ENCODE measurements at regions not wholly inside any gene's neighbourhood (a gene's known extent, or its start where the extent isn't known, plus 50 kb on each side); places are given as distances from the start of the nearest gene placed in this dataset.

DNA sequence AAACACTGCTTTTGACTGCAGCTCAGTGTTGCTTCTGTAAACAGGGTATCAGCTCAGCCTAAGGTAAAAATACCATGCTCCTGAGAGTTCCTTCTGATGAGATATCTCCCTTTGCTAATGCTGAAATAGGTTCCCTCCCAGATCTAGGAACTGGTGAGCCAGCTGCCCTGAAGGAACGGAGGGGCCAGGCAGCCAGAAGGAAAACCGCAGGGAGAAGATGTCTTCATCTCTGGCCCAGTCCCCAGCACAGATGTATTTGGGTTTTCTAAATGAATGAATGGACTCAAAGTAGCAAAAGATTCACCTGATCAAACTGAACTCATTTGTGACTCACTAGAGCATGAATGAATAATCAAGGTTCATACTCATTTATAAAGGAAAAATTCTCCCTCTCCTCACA is 247.8 kb downstream of the MSRB3 start:
- intact Hi-C loops (cut with micrococcal nuclease) = no loop called here
- ATAC-seq (no peak), DNase-seq (ENCODE audit: extremely low read depth in 1 of 4, low spot score in 3 of 4) (no peak), FAIRE-seq (no peak)
- WGBS (ENCODE audit: insufficient coverage, low coverage, missing lambda C conversion rate) = 0% methylated on average over 2 of the region's 2 CpGs
- CTCF ChIA-PET (ENCODE audit: low intra/inter-chr PET ratio) = no interaction called here
- Histone ChIP-seq H3K9me1 (ENCODE audit: control insufficient read depth, insufficient read depth, low read length) (no peaks in the 10 kb centered on the region), H2AFZ (ENCODE audit: low read depth, low read length) (no peak overlapping the region), H3K79me2 (ENCODE audit: control insufficient read depth, insufficient read depth, low read length) (no peaks in the 10 kb centered on the region), H3K27ac (ENCODE audit: extremely low read depth, low read depth, low read length) (no peak overlapping the region), H3K27me3 (ENCODE audit: control insufficient read depth in 2 of 2, insufficient read depth in 2 of 2, low read length in 2 of 2) (no peaks in the 10 kb centered on the region), H3K4me1 (replicated peaks in 1 of 2; ENCODE audit: control insufficient read depth in 2 of 2, insufficient read depth in 2 of 2, low read length in 2 of 2) (no peaks in the 10 kb centered on the region), H3K9me3 (replicated peaks; ENCODE audit: control insufficient read depth, insufficient read depth, low read depth, low read length) (no peaks in the 10 kb centered on the region), H3K4me3 (no peak overlapping the region), H3K9ac (ENCODE audit: insufficient read depth in 1 of 2, low read depth in 2 of 2, low read length in 2 of 2) (no peak overlapping the region), H4K20me1 (replicated peaks; ENCODE audit: control insufficient read depth, insufficient read depth, low read length) (no peaks in the 10 kb centered on the region), H3K4me2 (ENCODE audit: insufficient read depth, low read length) (no peak overlapping the region), H3K36me3 (ENCODE audit: control insufficient read depth, insufficient read depth, low read length) (no peaks in the 10 kb centered on the region)
- POLR2A ChIA-PET = no interaction called here
- no TSS peak for BruUV-seq (replicated peaks)
- in situ Hi-C loops (cut with MboI) = no loop called here
- TF ChIP-seq SFPQ (IDR thresholded peaks at IDR 0.05; ENCODE audit: low read depth, low read length) (no peak), BDP1 (IDR thresholded peaks at IDR 0.05; ENCODE audit: insufficient read depth, insufficient read length) (no peak)

GRCh38 chr12:65528127-65528526 is 249.6 kb downstream of the MSRB3 start:
- BruUV-seq (replicated peaks) = no TSS peak
- Histone ChIP-seq H3K9me1 (ENCODE audit: control insufficient read depth, insufficient read depth, low read length) (no peaks in the 10 kb centered on the region), H3K36me3 (ENCODE audit: control insufficient read depth, insufficient read depth, low read length) (no peaks in the 10 kb centered on the region), H3K4me3 (no peak overlapping the region), H3K27ac (ENCODE audit: extremely low read depth, low read depth, low read length) (no peak overlapping the region), H3K79me2 (ENCODE audit: control insufficient read depth, insufficient read depth, low read length) (no peaks in the 10 kb centered on the region), H3K27me3 (ENCODE audit: control insufficient read depth in 2 of 2, insufficient read depth in 2 of 2, low read length in 2 of 2) (no peaks in the 10 kb centered on the region), H3K9ac (ENCODE audit: insufficient read depth in 1 of 2, low read depth in 2 of 2, low read length in 2 of 2) (no peak overlapping the region), H4K20me1 (replicated peaks; ENCODE audit: control insufficient read depth, insufficient read depth, low read length) (no peaks in the 10 kb centered on the region), H3K4me2 (ENCODE audit: insufficient read depth, low read length) (no peak overlapping the region), H2AFZ (ENCODE audit: low read depth, low read length) (no peak overlapping the region), H3K9me3 (replicated peaks; ENCODE audit: control insufficient read depth, insufficient read depth, low read depth, low read length) (no peaks in the 10 kb centered on the region), H3K4me1 (replicated peaks in 1 of 2; ENCODE audit: control insufficient read depth in 2 of 2, insufficient read depth in 2 of 2, low read length in 2 of 2) (no peaks in the 10 kb centered on the region; a peak in 1 of 5 replicates)
- DNase-seq (ENCODE audit: extremely low read depth in 1 of 4, low spot score in 3 of 4) (no peak), ATAC-seq (no peak), FAIRE-seq (no peak)
- ChIA-PET CTCF (ENCODE audit: low intra/inter-chr PET ratio) (no interaction called here), POLR2A (no interaction called here)
- in situ Hi-C loops (cut with MboI) (no loop called here), intact Hi-C loops (cut with micrococcal nuclease) (no loop called here)
- 0% methylated on average over 3 of the region's 3 CpGs for WGBS (ENCODE audit: insufficient coverage, low coverage, missing lambda C conversion rate)
- TF ChIP-seq ASH1L (IDR thresholded peaks at IDR 0.05; ENCODE audit: borderline replicate concordance, low read depth, partially characterized antibody) (no peak), FOXK2 (conservative IDR thresholded peaks at IDR 0.05 in 1 of 2, IDR thresholded peaks at IDR 0.05 in 1 of 2; ENCODE audit: low read depth in 2 of 2) (no peak), ETV6 (IDR thresholded peaks at IDR 0.05; ENCODE audit: borderline replicate concordance in 1 of 2, low read depth in 2 of 2, low read length in 1 of 2) (no peak), ETV6 (CRISPR knock-in tag; IDR thresholded peaks at IDR 0.05; ENCODE audit: borderline replicate concordance) (no peak), E4F1 (CRISPR knock-in tag; IDR thresholded peaks at IDR 0.05; ENCODE audit: borderline replicate concordance) (no peak), BCL6 (CRISPR knock-in tag; IDR thresholded peaks at IDR 0.05) (no peak), NCOA6 (IDR thresholded peaks at IDR 0.05) (no peak), CTBP1 (IDR thresholded peaks at IDR 0.05; ENCODE audit: borderline replicate concordance) (no peak), SREBF2 (CRISPR knock-in tag; IDR thresholded peaks at IDR 0.05) (no peak)
